ENCODE measurements at regions not wholly inside any gene's neighbourhood (a gene's known extent, or its start where the extent isn't known, plus 50 kb on each side); places are given as distances from the start of the nearest gene placed in this dataset.

DNA sequence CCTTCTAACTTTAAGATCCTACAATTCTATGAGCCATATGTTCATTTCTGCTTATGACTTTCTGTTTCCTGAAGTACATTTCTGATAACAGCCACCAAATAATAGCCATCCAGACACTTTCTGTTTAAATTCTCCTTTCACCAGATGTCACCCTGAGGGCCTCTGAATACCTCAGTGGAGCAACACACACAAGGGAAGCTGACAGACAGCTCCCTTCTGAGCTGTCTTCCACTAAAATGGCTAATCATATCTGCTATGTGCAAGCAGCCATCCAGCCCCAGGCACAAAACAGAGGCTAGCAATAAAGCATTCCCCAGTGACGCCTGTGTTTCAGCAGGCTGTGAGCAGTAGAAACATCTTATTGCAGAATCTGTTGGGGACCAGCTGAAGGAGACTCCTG is 666.6 kb upstream of the UBE2E2 start:
- no peak overlapping the region for H3K4me3 Mint-ChIP-seq
- no peaks in the 10 kb centered on the region for H3K4me1 Mint-ChIP-seq
- H3K9me3 Mint-ChIP-seq = peaks cover 0 to 3% (median 0%) of the 10 kb centered on the region in 3 donors
- H3K27me3 Mint-ChIP-seq = no peaks in the 10 kb centered on the region
- no peaks in the 10 kb centered on the region for H3K36me3 Mint-ChIP-seq
- H3K27ac Mint-ChIP-seq = no peak overlapping the region

DNA sequence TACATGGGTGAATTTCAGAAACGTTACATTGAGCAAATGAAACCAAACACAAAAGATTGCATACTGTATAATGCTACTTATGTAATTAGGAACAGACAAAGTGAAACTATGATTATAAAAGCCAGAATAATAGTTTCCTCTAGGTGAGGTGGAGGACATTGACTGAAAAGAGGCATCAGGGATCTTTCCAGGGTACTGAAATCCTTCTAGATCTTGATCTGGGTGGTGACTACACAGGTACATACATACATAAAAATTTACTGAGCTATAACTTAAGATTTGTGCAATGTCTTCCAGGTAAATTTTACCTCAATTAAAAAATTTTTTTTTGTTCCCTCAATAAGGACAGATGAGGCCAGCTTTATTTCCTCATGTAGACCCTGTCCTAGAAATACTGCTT is 665.6 kb upstream of the UBE2E2 start:
- no peaks in the 10 kb centered on the region for H3K4me1 Mint-ChIP-seq
- H3K27ac Mint-ChIP-seq = no peak overlapping the region
- no peaks in the 10 kb centered on the region for H3K36me3 Mint-ChIP-seq
- H3K27me3 Mint-ChIP-seq = no peaks in the 10 kb centered on the region
- H3K9me3 Mint-ChIP-seq = no peaks in the 10 kb centered on the region
- no peak overlapping the region for H3K4me3 Mint-ChIP-seq

DNA sequence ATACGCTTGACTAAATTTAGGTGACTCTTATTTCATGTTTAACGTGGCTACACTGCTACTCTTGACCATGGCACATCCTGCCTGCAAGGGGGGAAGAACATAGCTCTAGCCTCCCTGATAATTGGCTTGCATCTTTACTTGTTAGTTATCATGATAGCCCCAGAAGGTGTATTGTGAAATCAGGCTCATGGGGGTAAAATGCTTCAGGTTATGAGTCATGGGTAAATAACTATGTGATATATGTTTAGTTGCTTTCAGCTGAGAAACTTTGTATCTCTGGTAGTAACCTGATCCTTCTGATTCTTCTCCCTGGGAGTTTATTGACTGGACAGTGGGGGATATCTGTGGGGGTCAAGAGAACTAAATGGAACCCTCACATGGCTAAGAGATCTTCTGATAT is 660.8 kb upstream of the UBE2E2 start:
- no peak overlapping the region for H3K4me3 Mint-ChIP-seq
- no peaks in the 10 kb centered on the region for H3K36me3 Mint-ChIP-seq
- H3K4me1 Mint-ChIP-seq = no peaks in the 10 kb centered on the region
- H3K27me3 Mint-ChIP-seq = peaks cover 1% of the 10 kb centered on the region
- H3K27ac Mint-ChIP-seq = no peak overlapping the region
- H3K9me3 Mint-ChIP-seq = no peaks in the 10 kb centered on the region

DNA sequence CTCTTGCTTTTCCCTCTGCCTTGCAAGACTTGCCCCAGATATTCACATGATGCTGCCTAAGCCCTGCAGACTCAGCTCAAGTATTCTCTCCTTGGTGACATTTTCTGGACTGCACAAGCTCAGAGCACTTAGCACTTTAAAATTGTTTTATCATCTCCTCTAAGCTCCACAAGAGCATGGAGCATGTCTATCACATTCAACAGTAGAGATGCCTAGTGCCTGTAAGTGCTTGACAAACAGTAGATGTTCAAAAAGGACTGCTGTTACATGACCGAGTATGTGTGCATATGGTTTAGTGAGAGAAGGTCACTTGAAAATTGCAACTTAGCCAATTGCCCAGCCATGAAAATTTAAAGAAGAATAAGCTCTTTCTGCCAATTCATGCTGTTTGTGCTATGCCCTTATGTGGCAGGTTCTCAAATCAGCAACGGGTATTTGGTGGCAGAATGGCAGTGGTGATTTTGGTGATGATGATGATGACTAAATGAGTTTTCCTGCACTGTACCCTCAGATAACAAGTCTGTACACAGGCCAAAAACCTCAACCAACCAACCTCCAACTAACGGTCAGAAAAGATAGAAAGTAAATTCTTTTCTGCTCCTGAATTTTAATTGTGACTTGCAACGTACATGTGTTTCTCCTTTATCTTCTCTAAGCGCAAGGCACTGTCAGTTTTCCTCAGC is 647.2 kb upstream of the UBE2E2 start:
- Mint-ChIP-seq H3K36me3 (no peaks in the 10 kb centered on the region), H3K9me3 (no peaks in the 10 kb centered on the region), H3K27me3 (no peaks in the 10 kb centered on the region), H3K4me1 (no peaks in the 10 kb centered on the region), H3K27ac (no peak overlapping the region), H3K4me3 (no peak overlapping the region)

DNA sequence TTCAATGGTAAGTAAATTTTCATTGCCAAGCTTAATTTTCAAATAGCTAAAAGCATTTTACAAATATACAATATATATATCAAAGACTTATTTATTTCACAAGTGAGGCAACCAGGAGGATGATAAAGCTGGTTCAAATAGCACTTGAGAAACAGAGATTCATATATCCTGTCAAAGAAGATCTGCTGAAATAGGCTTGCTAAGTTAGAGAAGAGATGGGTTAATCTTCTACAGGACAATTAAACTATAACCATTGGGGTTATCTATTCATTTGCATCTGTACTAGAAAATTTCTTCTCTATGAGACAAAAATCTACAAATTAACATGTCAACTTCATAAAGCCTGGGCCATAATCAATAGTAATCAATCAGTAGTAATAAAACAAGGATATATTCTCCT is 637.7 kb upstream of the UBE2E2 start:
- Mint-ChIP-seq H3K9me3 (no peaks in the 10 kb centered on the region), H3K4me3 (no peak overlapping the region), H3K27ac (no peak overlapping the region), H3K4me1 (no peaks in the 10 kb centered on the region), H3K27me3 (no peaks in the 10 kb centered on the region), H3K36me3 (no peaks in the 10 kb centered on the region)

DNA sequence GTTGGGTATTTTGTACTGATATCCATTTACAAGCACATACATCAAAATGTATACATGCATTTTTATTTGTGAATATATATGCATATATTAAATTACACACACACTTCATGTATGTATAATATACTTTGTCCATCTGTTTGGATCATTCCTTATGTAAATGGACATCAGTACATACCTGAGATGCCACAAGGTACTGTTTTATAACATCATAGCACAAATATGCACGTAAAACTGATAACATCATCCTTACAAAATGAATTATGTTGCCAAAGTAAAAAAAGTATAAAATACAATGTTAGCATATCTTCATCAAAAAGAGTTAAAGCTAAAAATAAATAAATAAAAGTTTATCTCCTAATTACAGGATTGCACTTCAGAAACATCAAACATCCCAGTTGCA is 634.8 kb upstream of the UBE2E2 start:
- Mint-ChIP-seq H3K9me3 (no peaks in the 10 kb centered on the region), H3K4me3 (no peak overlapping the region), H3K27me3 (no peaks in the 10 kb centered on the region), H3K4me1 (no peaks in the 10 kb centered on the region), H3K27ac (no peak overlapping the region), H3K36me3 (no peaks in the 10 kb centered on the region)

DNA sequence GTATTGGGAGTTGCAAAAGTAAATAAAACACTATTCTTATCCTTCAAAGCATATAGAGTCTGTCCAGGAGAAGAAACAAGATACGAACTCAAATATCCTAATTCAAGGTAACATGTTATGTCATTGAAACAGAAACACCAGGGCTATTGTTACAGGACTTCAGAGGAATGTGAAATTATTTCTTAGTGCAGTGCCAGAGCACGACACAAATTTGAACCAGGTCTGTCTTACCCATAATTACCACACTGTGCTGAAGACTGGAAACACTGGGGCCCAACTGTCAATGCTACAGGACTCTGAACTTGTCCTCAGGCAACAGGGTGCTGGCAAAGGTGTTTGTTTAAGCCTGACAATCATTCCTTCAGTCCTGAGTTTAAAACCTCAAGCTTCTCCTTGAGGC is 633.6 kb upstream of the UBE2E2 start:
- Mint-ChIP-seq H3K4me3 (no peak overlapping the region), H3K36me3 (no peaks in the 10 kb centered on the region)

DNA sequence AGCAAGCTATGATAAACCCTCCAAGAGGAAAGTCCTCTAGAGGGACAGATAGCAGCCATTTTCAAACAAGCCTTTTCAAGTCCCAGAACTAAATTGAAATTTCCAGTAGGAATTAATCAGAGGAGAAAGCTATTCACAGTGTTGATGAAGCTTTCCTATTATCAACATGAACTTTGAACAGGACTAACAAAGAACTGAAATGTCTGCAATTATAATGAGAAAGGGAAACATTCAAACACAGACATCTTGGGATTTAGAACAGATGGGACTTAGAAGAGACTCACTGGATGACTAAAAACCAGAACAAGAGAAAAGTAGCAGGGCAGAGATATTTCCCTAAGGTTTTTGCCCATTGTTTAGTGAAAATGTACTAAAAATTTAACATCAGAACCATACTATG is 622.1 kb upstream of the UBE2E2 start:
- H3K9me3 Mint-ChIP-seq = peaks cover 2 to 6% (median 3%) of the 10 kb centered on the region in 3 donors
- no peaks in the 10 kb centered on the region for H3K36me3 Mint-ChIP-seq
- H3K4me3 Mint-ChIP-seq = no peak overlapping the region
- H3K27ac Mint-ChIP-seq = no peak overlapping the region
- no peaks in the 10 kb centered on the region for H3K27me3 Mint-ChIP-seq
- no peaks in the 10 kb centered on the region for H3K4me1 Mint-ChIP-seq

More for the DNA sequence above, 633.6 kb upstream of the UBE2E2 start:
- no peaks in the 10 kb centered on the region for H3K9me3 Mint-ChIP-seq
- no peak overlapping the region for H3K27ac Mint-ChIP-seq
- H3K4me1 Mint-ChIP-seq = no peaks in the 10 kb centered on the region
- H3K27me3 Mint-ChIP-seq = no peaks in the 10 kb centered on the region

DNA sequence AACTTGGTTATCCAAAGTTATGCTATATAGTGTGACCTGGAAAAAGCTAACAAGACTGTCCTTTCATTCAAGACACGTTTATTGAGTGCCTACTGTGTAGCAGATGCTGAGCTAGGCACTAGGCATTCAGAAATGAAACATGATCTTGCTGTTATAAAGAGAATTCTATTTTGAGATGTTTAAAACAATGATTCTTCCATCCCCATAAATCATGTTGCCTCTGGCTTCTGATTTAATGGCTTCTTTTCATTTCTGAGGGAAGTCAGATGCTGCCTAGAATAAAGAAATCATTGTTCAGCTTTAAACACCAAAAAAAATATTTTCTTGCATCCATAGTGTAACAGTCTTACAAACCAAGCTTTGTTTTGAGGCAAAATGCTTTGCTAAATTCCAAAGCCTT is 620.9 kb upstream of the UBE2E2 start:
- no peaks in the 10 kb centered on the region for H3K36me3 Mint-ChIP-seq
- H3K27ac Mint-ChIP-seq = no peak overlapping the region
- H3K4me1 Mint-ChIP-seq = no peaks in the 10 kb centered on the region
- H3K9me3 Mint-ChIP-seq = peaks cover 2 to 6% (median 3%) of the 10 kb centered on the region in 3 donors
- no peak overlapping the region for H3K4me3 Mint-ChIP-seq
- no peaks in the 10 kb centered on the region for H3K27me3 Mint-ChIP-seq

DNA sequence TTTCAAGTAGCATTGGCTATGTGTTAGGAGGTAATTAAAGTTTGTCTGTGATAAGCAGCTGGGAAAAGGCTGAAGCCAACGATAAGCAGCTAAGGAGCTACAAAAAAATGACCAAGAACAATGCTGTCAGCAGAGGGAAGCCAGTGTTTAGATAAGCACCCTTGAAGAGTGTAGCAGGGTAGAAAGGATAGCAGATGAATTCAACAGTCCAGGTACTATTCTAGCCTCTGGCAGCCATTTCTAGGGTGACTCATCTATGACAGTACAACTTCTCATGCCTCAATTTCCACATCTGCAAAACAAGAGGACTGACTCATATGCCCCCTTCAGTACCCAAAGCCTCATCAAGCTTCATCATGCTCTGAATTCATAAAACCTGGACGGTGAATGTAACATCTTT is 617.6 kb upstream of the UBE2E2 start:
- no peaks in the 10 kb centered on the region for H3K4me1 Mint-ChIP-seq
- no peak overlapping the region for H3K27ac Mint-ChIP-seq
- H3K27me3 Mint-ChIP-seq = no peaks in the 10 kb centered on the region
- peaks cover 0 to 6% (median 3%) of the 10 kb centered on the region in 3 donors for H3K9me3 Mint-ChIP-seq
- H3K36me3 Mint-ChIP-seq = no peaks in the 10 kb centered on the region
- no peak overlapping the region for H3K4me3 Mint-ChIP-seq

DNA sequence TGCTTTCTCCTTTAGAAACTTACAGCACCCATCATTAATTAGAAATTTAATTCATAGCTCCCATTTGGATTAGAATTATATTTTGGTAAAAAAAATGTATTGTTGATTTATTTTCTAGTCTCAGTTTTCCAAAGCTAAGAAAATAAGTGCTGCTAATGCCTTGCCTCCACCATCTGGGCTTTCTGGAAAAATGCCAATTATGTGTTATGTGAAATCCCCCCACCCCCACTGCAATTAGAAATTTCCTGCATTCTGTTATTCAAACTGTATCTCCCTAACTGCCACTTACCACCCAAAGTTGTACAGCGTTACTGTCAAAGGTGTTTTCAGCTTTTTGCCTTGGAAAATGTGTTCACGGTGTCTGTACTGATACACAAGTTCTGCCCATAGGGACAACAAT is 617.2 kb upstream of the UBE2E2 start:
- no peaks in the 10 kb centered on the region for H3K36me3 Mint-ChIP-seq
- H3K9me3 Mint-ChIP-seq = peaks cover 0 to 6% (median 3%) of the 10 kb centered on the region in 3 donors
- H3K4me3 Mint-ChIP-seq = no peak overlapping the region
- H3K27ac Mint-ChIP-seq = no peak overlapping the region
- no peaks in the 10 kb centered on the region for H3K27me3 Mint-ChIP-seq
- no peaks in the 10 kb centered on the region for H3K4me1 Mint-ChIP-seq

DNA sequence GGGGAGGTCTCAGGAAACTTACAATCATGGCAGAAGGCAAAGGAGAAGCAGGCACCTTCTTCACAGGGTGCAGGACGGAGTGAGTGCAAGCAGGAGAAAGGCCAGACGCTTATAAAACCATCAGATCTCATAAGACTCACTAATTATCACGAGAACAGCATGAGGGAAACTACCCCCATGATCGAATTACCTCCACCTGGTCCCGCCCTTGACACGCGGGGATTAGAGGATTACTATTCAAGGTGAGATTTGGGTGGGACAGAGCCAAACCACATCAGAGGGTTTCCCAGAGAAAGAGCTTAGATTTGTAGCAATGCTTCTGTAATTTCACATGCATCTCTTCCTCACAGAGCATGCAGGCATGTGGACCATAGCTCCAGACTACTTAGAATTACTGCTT is 615.7 kb upstream of the UBE2E2 start:
- no peaks in the 10 kb centered on the region for H3K27me3 Mint-ChIP-seq

DNA sequence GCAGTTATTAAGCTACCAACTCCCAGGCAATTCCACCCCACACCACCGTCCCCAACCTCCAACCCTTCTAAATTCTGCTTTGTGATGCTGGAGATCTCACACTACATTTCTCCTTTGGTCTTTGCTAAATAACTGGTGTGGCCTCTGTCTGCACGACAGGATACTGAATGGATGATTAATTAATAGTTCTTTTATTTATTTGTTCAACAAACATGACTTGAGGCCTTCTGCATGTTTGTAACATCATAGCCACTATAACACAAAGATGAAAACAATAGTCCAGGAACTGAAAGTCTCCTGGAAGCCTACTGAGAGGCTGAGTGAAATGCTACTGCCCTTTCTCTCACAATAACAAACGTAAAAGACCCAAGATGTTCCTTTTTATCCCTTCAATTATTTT is 609.5 kb upstream of the UBE2E2 start:
- peaks cover 4 to 10% (median 8%) of the 10 kb centered on the region in 3 donors for H3K9me3 Mint-ChIP-seq
- no peaks in the 10 kb centered on the region for H3K27me3 Mint-ChIP-seq
- H3K4me3 Mint-ChIP-seq = no peak overlapping the region
- H3K27ac Mint-ChIP-seq = no peak overlapping the region
- H3K4me1 Mint-ChIP-seq = no peaks in the 10 kb centered on the region
- H3K36me3 Mint-ChIP-seq = no peaks in the 10 kb centered on the region

More for the DNA sequence above, 615.7 kb upstream of the UBE2E2 start:
- Mint-ChIP-seq H3K36me3 (no peaks in the 10 kb centered on the region), H3K4me3 (no peak overlapping the region), H3K4me1 (no peaks in the 10 kb centered on the region), H3K9me3 (peaks cover 0 to 6% (median 3%) of the 10 kb centered on the region in 3 donors), H3K27ac (no peak overlapping the region)

DNA sequence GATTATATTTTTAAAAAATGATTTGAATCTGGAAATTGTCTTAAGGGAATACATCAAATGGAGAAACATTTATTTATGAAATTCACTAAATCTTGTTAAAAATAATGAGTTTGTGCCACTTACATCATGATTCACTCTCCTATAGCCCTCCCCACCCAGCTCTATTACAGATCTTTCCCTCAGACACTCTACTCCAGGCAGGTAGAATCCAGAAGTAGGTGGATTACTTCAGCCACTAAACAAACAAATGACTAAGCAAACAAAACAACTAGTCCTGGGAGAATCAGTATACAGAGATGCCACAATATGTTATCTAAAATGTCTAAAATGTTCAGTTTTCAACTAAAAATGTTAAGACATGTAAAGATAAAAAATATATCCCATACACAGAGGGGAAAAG is 608.1 kb upstream of the UBE2E2 start:
- no peak overlapping the region for H3K4me3 Mint-ChIP-seq
- H3K36me3 Mint-ChIP-seq = no peaks in the 10 kb centered on the region
- H3K9me3 Mint-ChIP-seq = peaks cover 4 to 10% (median 8%) of the 10 kb centered on the region in 3 donors
- H3K27me3 Mint-ChIP-seq = no peaks in the 10 kb centered on the region
- no peaks in the 10 kb centered on the region for H3K4me1 Mint-ChIP-seq
- no peak overlapping the region for H3K27ac Mint-ChIP-seq

DNA sequence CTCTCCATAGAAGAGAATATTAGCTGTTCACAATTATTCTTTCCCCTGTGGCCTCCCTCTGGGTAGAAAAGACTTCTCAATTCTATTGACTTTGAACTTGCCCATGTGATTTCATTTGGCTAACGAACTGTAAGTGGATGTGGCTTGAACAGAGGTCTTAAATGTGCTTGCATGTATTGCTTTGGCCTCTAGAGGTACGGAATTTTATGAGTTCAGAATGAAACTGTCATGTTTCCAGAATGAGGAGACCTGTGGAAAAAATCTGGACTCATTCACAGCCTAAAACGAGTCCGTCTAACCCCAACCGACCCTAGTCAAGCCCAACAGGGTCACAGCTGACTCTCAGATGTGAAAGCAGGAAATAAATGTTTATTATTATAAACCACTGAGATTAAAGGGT is 596.7 kb upstream of the UBE2E2 start:
- Mint-ChIP-seq H3K9me3 (peaks cover 0 to 2% (median 0%) of the 10 kb centered on the region in 3 donors), H3K27ac (no peak overlapping the region), H3K27me3 (no peaks in the 10 kb centered on the region), H3K36me3 (no peaks in the 10 kb centered on the region), H3K4me1 (no peaks in the 10 kb centered on the region), H3K4me3 (no peak overlapping the region)

DNA sequence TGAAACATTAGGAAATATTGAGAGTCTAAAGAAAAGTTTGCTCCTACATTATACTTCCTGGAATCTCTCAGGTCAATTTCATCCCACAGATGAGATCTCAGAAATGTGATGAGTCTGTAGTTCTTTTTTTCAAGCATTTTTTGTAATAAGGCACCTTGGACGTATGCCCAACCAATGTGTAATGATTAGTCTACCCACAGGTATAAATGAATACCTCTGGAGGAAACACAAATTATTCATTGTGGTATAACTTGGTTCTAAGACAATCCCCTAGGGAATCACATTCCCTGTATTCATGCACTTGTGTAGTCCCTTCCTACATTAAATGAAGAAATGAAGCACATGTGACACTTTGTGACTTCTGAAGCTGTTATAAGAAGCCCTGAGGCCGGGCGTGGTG is 596.2 kb upstream of the UBE2E2 start:
- Mint-ChIP-seq H3K27ac (no peak overlapping the region), H3K36me3 (no peaks in the 10 kb centered on the region), H3K4me3 (no peak overlapping the region), H3K9me3 (peaks cover 0 to 2% (median 0%) of the 10 kb centered on the region in 3 donors), H3K4me1 (no peaks in the 10 kb centered on the region), H3K27me3 (no peaks in the 10 kb centered on the region)
